ENCODE measurements at regions not wholly inside any gene's neighbourhood (a gene's known extent, or its start where the extent isn't known, plus 50 kb on each side); places are given as distances from the start of the nearest gene placed in this dataset.

GRCh38 chr17:62172492-62173291 lies 107.6 kb upstream of the MED13 start:
- intact Hi-C loops (cut with DNase I; ENCODE audit: low total_unique reads) = no loop called here
- TF ChIP-seq CTCF (IDR thresholded peaks at IDR 0.05) (no peak), EP300 (IDR thresholded peaks at IDR 0.05) (no peak), POLR2A (IDR thresholded peaks at IDR 0.05) (no peak), POLR2AphosphoS5 (IDR thresholded peaks at IDR 0.05) (no peak)

GRCh38 chr17:62167076-62167475 lies 102.0 kb upstream of the MED13 start:
- DNase-seq = no peak
- Histone ChIP-seq H3K27ac (no peak overlapping the region), H3K4me1 (peaks cover 0 to 19% (median 10%) of the 10 kb centered on the region in 4 donors), H3K4me3 (no peak overlapping the region), H3K9me3 (no peaks in the 10 kb centered on the region), H3K36me3 (no peaks in the 10 kb centered on the region), H3K27me3 (no peaks in the 10 kb centered on the region)
- WGBS, 5 donors = 91 to 96% (median 94%) methylated on average over 2 of the region's 2 CpGs
- intact Hi-C loops (cut with DNase I; ENCODE audit: low total_unique reads) = no loop called here
- TF ChIP-seq POLR2A (IDR thresholded peaks at IDR 0.05) = no peak
- no peak for TF ChIP-seq CTCF (IDR thresholded peaks at IDR 0.05)
- TF ChIP-seq EP300 (IDR thresholded peaks at IDR 0.05) = no peak
- TF ChIP-seq POLR2AphosphoS5 (IDR thresholded peaks at IDR 0.05) = no peak

More at GRCh38 chr17:62172492-62173291, 107.6 kb upstream of the MED13 start:
- Histone ChIP-seq H3K4me3 (no peak overlapping the region), H3K27ac (no peak overlapping the region), H3K9me3 (no peaks in the 10 kb centered on the region), H3K36me3 (no peaks in the 10 kb centered on the region), H3K4me1 (no peaks in the 10 kb centered on the region), H3K27me3 (no peaks in the 10 kb centered on the region)
- 87 to 93% (median 93%) methylated on average over 18 of the region's 18 CpGs for WGBS, 5 donors
- DNase-seq = no peak

GRCh38 chr17:62164747-62165722 lies 100.0 kb upstream of the MED13 start:
- Histone ChIP-seq H3K4me1 (peaks cover 0 to 19% (median 10%) of the 10 kb centered on the region in 4 donors), H3K9me3 (no peaks in the 10 kb centered on the region), H3K27me3 (no peaks in the 10 kb centered on the region), H3K4me3 (no peak overlapping the region), H3K27ac (peak overlapping the region in 4 of 5 donors; percentile 26 to 70 (median 54)), H3K36me3 (no peaks in the 10 kb centered on the region)
- TF ChIP-seq EP300 (IDR thresholded peaks at IDR 0.05) (no peak), POLR2AphosphoS5 (IDR thresholded peaks at IDR 0.05) (no peak), CTCF (IDR thresholded peaks at IDR 0.05) (no peak), POLR2A (IDR thresholded peaks at IDR 0.05) (no peak)
- DNase-seq = peak in 1 of 2 donors; percentile 29
- intact Hi-C loops (cut with DNase I; ENCODE audit: low total_unique reads) = no loop called here
- WGBS, 5 donors = 25 to 38% (median 29%) methylated on average over 3 of the region's 3 CpGs

- Histone ChIP-seq H3K27ac (peak overlapping the region; percentile 15 to 70 (median 50)), H3K36me3 (no peaks in the 10 kb centered on the region)
- intact Hi-C loops (cut with DNase I; ENCODE audit: low total_unique reads) = no loop called here
Observed at GRCh38 chr17:62163847-62164246, 98.8 kb upstream of the MED13 start.

More at GRCh38 chr17:62163847-62164246, 98.8 kb upstream of the MED13 start:
- TF ChIP-seq EP300 (IDR thresholded peaks at IDR 0.05) = no peak
- peak in 2 of 3 donors; percentile 82 to 94 for TF ChIP-seq POLR2AphosphoS5 (IDR thresholded peaks at IDR 0.05)
- Histone ChIP-seq H3K27me3 (no peaks in the 10 kb centered on the region), H3K4me1 (peaks cover 0 to 19% (median 10%) of the 10 kb centered on the region in 4 donors), H3K9me3 (no peaks in the 10 kb centered on the region), H3K4me3 (no peak overlapping the region)
- DNase-seq = peak; percentile 86
- WGBS, 5 donors = 30 to 61% (median 48%) methylated on average over 3 of the region's 3 CpGs

All from stomach (tissue), 8 donors.